ENCODE measurements at regions not wholly inside any gene's neighbourhood (a gene's known extent, or its start where the extent isn't known, plus 50 kb on each side); places are given as distances from the start of the nearest gene placed in this dataset.

GRCh38 chr5:124839371-124839998 is 93.0 kb upstream of the ZNF608 start:
- H3K27ac ChIP-seq: no peak overlapping the region
- TF ChIP-seq, protein P1, sequence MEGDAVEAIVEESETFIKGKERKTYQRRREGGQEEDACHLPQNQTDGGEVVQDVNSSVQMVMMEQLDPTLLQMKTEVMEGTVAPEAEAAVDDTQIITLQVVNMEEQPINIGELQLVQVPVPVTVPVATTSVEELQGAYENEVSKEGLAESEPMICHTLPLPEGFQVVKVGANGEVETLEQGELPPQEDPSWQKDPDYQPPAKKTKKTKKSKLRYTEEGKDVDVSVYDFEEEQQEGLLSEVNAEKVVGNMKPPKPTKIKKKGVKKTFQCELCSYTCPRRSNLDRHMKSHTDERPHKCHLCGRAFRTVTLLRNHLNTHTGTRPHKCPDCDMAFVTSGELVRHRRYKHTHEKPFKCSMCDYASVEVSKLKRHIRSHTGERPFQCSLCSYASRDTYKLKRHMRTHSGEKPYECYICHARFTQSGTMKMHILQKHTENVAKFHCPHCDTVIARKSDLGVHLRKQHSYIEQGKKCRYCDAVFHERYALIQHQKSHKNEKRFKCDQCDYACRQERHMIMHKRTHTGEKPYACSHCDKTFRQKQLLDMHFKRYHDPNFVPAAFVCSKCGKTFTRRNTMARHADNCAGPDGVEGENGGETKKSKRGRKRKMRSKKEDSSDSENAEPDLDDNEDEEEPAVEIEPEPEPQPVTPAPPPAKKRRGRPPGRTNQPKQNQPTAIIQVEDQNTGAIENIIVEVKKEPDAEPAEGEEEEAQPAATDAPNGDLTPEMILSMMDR (conservative IDR thresholded peaks at IDR 0.05): no peak

DNA sequence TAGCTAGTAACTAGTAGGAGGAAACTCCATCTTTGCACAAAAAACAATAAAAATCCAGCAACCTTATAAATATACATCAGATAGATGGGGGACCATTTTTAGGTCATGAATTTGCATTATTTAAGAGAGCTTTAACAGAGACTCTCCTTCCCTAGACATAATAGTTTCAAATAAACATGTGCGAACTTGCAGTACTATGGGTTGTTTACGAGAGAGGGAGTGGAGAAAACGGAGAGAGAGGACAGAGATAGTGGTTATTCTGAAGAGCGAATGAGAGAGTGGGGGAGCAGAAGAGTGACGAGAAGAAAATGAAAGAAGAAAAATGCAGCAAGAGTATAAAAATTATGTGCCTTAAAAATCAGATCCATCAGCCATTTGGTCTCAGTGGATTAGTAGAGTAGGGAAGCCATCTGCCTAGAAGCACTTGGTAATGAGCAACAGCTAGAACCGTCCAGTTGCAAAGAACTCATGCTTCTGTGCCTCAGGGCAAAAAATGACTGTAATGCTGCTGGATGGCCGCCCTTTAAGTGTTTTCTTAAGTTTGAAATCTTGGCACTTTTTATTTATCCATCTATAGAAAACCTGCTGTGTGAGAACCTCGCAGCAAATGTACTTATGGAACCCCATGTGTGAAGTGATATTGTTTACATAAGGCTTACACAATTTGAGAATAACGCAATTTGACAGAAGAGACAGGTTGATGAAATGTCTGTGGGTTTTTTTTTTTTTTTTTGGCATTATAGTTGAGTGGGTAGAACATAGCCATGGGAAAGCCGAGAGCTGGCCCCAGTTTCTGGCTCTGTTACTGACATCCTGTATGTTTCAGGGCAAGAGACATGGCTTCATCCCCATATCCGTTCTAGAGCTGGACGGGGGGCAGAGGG is 95.6 kb upstream of the ZNF608 start:
- TF ChIP-seq, protein P1 (conservative IDR thresholded peaks at IDR 0.05): no peak
- H3K27ac ChIP-seq: no peak overlapping the region

DNA sequence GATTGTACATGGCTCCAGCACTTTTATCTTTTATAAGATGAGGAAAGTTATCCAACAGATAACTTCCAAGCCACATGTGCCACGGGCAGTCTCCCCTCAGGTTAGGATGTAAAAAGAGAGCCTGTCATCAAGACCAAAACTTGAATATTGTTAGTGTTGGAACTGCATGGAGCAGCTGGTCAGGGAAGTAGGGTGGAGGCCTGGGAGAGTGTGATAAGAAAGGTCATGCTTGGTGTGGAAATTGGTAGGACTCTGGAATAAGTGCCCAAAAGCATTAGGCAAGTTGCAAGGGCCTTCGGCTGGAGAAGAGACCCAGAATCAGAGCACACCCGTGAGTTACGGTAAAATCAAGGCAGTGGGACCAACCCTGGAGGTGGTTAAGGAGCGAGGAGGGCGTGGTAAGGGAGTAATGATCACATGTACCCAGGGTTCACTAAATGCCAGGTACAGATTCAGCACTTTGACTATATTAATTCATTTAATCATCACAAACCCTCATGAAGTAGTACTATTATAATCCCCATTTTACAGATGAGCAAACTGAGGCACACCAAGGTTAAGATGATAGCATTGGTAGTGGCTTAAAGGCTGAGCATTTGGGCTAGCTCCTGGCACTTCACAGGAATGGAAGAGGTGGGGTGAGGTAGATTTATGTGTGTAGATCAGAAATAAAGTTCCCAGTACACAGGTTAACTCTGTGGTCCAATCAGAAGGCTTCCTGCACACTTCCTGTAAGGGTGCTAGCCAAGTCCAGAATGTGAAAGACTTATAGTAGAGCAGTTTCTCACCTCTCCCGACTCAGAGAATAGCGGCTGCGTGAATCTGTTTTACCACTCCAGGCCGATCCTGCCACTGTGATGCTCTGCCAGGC is 96.5 kb upstream of the ZNF608 start:
- TF ChIP-seq, protein P1 (conservative IDR thresholded peaks at IDR 0.05): no peak
- H3K27ac ChIP-seq: no peak overlapping the region

DNA sequence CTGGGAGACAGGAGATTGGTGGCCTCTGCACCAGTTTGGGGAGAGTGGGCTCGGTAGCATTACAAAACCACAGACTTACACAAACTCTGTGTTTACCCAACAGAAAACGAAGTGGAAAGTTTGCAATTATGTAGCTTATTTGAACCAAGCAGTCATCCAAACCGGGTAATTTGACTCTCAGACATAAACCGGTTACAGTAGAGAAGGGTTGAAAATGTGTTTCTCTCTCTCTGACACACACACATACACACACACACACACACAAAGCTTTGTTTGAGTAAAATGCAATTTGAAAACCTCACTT is 97.1 kb upstream of the ZNF608 start:
- TF ChIP-seq, protein P1 (conservative IDR thresholded peaks at IDR 0.05): no peak
- H3K27ac ChIP-seq: no peak overlapping the region

GRCh38 chr5:124844371-124844920 is 98.0 kb upstream of the ZNF608 start:
- TF ChIP-seq, protein P1 (conservative IDR thresholded peaks at IDR 0.05): no peak
- no peak overlapping the region for H3K27ac ChIP-seq

DNA sequence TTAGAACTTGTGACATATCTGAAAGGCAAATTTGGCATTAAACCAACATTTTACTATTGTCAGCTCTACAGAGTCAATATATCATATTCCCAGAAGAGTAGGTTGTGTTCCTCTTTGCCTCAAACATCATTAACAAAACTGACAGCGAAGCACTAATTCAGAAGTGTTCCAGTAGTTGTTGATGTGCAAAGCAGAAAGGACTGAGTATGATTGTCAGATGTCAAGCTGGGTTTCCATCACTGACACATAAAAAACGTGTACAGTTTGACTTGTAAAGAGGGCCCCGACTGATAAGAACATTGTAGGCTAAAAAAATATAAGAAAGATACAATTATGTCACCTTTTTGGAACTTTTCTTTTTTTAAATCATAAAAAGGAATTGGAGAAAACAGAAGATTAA is 101.5 kb upstream of the ZNF608 start:
- 0 out of 2 replicates have a peak overlapping the region, but pooled peaks have one; percentile 1 for H3K27ac ChIP-seq
- TF ChIP-seq, protein P1 (conservative IDR thresholded peaks at IDR 0.05): no peak

DNA sequence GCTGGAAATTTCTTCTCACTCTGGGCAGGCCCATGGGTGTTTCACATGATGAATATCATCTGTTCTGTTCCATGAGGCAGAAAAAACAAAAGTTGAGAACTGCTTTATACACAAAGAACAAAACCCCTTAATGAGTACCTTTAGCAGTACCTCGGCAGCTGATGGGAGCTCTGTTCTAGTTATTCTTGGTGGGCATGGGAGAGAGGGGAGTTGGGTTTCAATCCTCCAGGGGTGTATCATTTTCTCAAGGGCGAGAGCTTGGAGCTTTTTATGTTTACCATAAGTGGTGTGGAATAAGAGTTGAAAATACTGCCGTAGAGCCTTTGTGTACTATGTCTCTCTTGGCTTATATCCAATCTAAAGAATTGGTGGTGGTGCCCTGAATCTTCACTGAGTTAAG is 103.3 kb upstream of the ZNF608 start:
- TF ChIP-seq, protein P1 (conservative IDR thresholded peaks at IDR 0.05): no peak
- H3K27ac ChIP-seq: no peak overlapping the region

Measured in VCaP (cell line).